Colonic mucosa (tissue), 4 donors: ENCODE measurements at regions not wholly inside any gene's neighbourhood (a gene's known extent, or its start where the extent isn't known, plus 50 kb on each side); places are given as distances from the start of the nearest gene placed in this dataset.

Experiments
- DNase-seq: peaks from one replicate; pipeline ENCODE4 v3.0.0-alpha.2; 2020
- H3K27ac ChIP-seq: fragments of 200-600 bp; one replicate; pipeline ENCODE4 v1.8.0; 2021
- H3K27me3 ChIP-seq: fragments of 200-600 bp; one replicate; pipeline ENCODE4 v1.8.0; 2021
- H3K36me3 ChIP-seq: fragments of 200-600 bp; one replicate; pipeline ENCODE4 v1.8.0; 2021
- H3K4me1 ChIP-seq: fragments of 200-600 bp; one replicate; pipeline ENCODE4 v1.8.0; 2021; ENCODE audit warnings: mild to moderate bottlenecking
- H3K4me3 ChIP-seq: fragments of 200-600 bp; one replicate; pipeline ENCODE4 v1.8.0; 2021
- H3K9ac ChIP-seq, 2 donors: one replicate each; pipeline ENCODE4 v1.7.0; 2013; ENCODE audit warnings: control low read depth in 2 of 2, low read depth in 2 of 2, low read length in 2 of 2
- H3K9me3 ChIP-seq: fragments of 200-600 bp; one replicate; pipeline ENCODE4 v1.8.0; 2021
- intact Hi-C: fragments of 100-400 bp; cut with DNase I; formaldehyde crosslinking; loops from one replicate; pipeline ENCODE4 v1.14.1; 2022
- TF ChIP-seq, protein P1 (sequence below): fragments of 200-600 bp; IDR thresholded peaks from one replicate; pipeline ENCODE4 v1.8.0; 2022; ENCODE audit warnings: antibody characterized with exemption, mild to moderate bottlenecking
- donor health status: healthy.
- donor health status: DM: no; HTN: no; CAD: no.
- donor health status: DM: no; HTN: no; CAD: no.

GRCh38 chr7:52777051-52777822 lies 258.2 kb upstream of the POM121L12 start:
- H3K27me3 ChIP-seq = no peaks in the 10 kb centered on the region
- no peak overlapping the region for H3K9ac ChIP-seq
- intact Hi-C loops = no loop called here
- H3K36me3 ChIP-seq = no peaks in the 10 kb centered on the region
- H3K27ac ChIP-seq = no peak overlapping the region
- H3K4me1 ChIP-seq = no peaks in the 10 kb centered on the region
- no peaks in the 10 kb centered on the region for H3K9me3 ChIP-seq
- DNase-seq = no peak
- no peak overlapping the region for H3K4me3 ChIP-seq
- TF ChIP-seq, protein P1, sequence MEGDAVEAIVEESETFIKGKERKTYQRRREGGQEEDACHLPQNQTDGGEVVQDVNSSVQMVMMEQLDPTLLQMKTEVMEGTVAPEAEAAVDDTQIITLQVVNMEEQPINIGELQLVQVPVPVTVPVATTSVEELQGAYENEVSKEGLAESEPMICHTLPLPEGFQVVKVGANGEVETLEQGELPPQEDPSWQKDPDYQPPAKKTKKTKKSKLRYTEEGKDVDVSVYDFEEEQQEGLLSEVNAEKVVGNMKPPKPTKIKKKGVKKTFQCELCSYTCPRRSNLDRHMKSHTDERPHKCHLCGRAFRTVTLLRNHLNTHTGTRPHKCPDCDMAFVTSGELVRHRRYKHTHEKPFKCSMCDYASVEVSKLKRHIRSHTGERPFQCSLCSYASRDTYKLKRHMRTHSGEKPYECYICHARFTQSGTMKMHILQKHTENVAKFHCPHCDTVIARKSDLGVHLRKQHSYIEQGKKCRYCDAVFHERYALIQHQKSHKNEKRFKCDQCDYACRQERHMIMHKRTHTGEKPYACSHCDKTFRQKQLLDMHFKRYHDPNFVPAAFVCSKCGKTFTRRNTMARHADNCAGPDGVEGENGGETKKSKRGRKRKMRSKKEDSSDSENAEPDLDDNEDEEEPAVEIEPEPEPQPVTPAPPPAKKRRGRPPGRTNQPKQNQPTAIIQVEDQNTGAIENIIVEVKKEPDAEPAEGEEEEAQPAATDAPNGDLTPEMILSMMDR = no peak

GRCh38 chr7:52775876-52776275 lies 259.6 kb upstream of the POM121L12 start:
- intact Hi-C loops = no loop called here
- H3K4me1 ChIP-seq = no peaks in the 10 kb centered on the region
- TF ChIP-seq, protein P1 = no peak
- no peak for DNase-seq
- H3K9me3 ChIP-seq = no peaks in the 10 kb centered on the region
- H3K27me3 ChIP-seq = no peaks in the 10 kb centered on the region
- H3K27ac ChIP-seq = no peak overlapping the region
- no peak overlapping the region for H3K4me3 ChIP-seq
- no peaks in the 10 kb centered on the region for H3K36me3 ChIP-seq
- no peak overlapping the region for H3K9ac ChIP-seq

GRCh38 chr7:52771177-52771576 lies 264.3 kb upstream of the POM121L12 start:
- Histone ChIP-seq H3K36me3 (no peaks in the 10 kb centered on the region), H3K9ac (no peak overlapping the region), H3K27ac (no peak overlapping the region), H3K4me1 (no peaks in the 10 kb centered on the region), H3K9me3 (no peaks in the 10 kb centered on the region), H3K4me3 (no peak overlapping the region), H3K27me3 (no peaks in the 10 kb centered on the region)
- TF ChIP-seq, protein P1 = no peak
- no peak for DNase-seq
- intact Hi-C loops = no loop called here

- no peak overlapping the region for H3K4me3 ChIP-seq
- no peak for DNase-seq
- no peaks in the 10 kb centered on the region for H3K36me3 ChIP-seq
- H3K9me3 ChIP-seq = no peaks in the 10 kb centered on the region
- TF ChIP-seq, protein P1 = no peak
- no peaks in the 10 kb centered on the region for H3K4me1 ChIP-seq
- H3K27me3 ChIP-seq = no peaks in the 10 kb centered on the region
- no peak overlapping the region for H3K9ac ChIP-seq
- no peak overlapping the region for H3K27ac ChIP-seq
- intact Hi-C loops = no loop called here
Measured at GRCh38 chr7:52764492-52765169, 270.8 kb upstream of the POM121L12 start.

DNA sequence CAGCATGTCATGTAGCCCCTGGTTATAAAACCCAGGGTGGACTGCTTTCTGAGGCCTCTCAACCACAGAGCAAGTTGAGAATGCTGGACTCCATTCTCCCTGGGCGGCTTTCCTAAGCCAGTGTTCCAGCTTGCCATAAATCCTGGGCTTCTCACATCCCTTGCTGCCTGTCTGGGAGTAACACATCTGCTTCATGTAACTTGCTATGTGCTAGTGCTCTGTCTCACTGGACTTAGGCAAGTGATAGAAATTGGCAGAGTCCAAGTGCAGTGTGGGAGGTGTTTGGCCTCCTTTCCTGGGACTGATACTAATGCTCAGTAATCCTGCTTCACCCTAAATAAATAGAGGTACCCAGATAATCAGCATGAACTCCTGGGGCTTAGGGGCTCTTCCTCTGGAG lies 277.1 kb upstream of the POM121L12 start:
- H3K36me3 ChIP-seq = no peaks in the 10 kb centered on the region
- no peaks in the 10 kb centered on the region for H3K9me3 ChIP-seq
- no peak for DNase-seq
- TF ChIP-seq, protein P1 = no peak
- no peak overlapping the region for H3K27ac ChIP-seq
- intact Hi-C loops = no loop called here
- no peaks in the 10 kb centered on the region for H3K27me3 ChIP-seq
- no peak overlapping the region for H3K9ac ChIP-seq
- no peak overlapping the region for H3K4me3 ChIP-seq
- no peaks in the 10 kb centered on the region for H3K4me1 ChIP-seq
